ENCODE measurements at regions not wholly inside any gene's neighbourhood (a gene's known extent, or its start where the extent isn't known, plus 50 kb on each side); places are given as distances from the start of the nearest gene placed in this dataset.

- TF ChIP-seq HDAC2 (IDR thresholded peaks at IDR 0.05), result no peak
- no peak for TF ChIP-seq MYNN (IDR thresholded peaks at IDR 0.05)
- no peak for TF ChIP-seq MYNN (CRISPR knock-in tag; IDR thresholded peaks at IDR 0.05)
- no peak for TF ChIP-seq CTCF (IDR thresholded peaks at IDR 0.05 in 2 of 3, conservative IDR thresholded peaks at IDR 0.05 in 1 of 3; ENCODE audit: insufficient read depth in 2 of 3, low read depth in 1 of 3, low read length in 3 of 3)
- TF ChIP-seq HOMEZ (CRISPR knock-in tag; IDR thresholded peaks at IDR 0.05), result no peak
- no peak for TF ChIP-seq EGR1 (conservative IDR thresholded peaks at IDR 0.05)
- no peak for TF ChIP-seq ZNF589 (CRISPR knock-in tag; IDR thresholded peaks at IDR 0.05; ENCODE audit: low read depth)
- TF ChIP-seq FOXP1 (CRISPR knock-in tag; IDR thresholded peaks at IDR 0.05), result no peak
- no peak for TF ChIP-seq MYBL2 (IDR thresholded peaks at IDR 0.05; ENCODE audit: low read depth)
- TF ChIP-seq MYBL2 (CRISPR knock-in tag; IDR thresholded peaks at IDR 0.05; ENCODE audit: borderline replicate concordance), result no peak
- no peak for TF ChIP-seq ZBTB7A (IDR thresholded peaks at IDR 0.05; ENCODE audit: borderline replicate concordance, control insufficient read depth, low read depth, low read length)
- no peak for TF ChIP-seq ZBTB43 (CRISPR knock-in tag; IDR thresholded peaks at IDR 0.05)
- no peak for TF ChIP-seq FOXJ3 (CRISPR knock-in tag; IDR thresholded peaks at IDR 0.05)
These were observed 2276.2 kb downstream of the TP53TG3F start for GRCh38 chr16:35735403-35736251.

Data from K562 (cell line).